GM12801 (cell line): ENCODE measurements at regions not wholly inside any gene's neighbourhood (a gene's known extent, or its start where the extent isn't known, plus 50 kb on each side); places are given as distances from the start of the nearest gene placed in this dataset.

ENCODE experiments used
- TF ChIP-seq, protein P1 (sequence below): IDR thresholded peaks from one replicate; pipeline ENCODE4 v1.5.1; 2011; ENCODE audit warnings: control low read depth; ENCODE audit not compliant: insufficient read length; ENCODE audit errors: extremely low read depth

DNA sequence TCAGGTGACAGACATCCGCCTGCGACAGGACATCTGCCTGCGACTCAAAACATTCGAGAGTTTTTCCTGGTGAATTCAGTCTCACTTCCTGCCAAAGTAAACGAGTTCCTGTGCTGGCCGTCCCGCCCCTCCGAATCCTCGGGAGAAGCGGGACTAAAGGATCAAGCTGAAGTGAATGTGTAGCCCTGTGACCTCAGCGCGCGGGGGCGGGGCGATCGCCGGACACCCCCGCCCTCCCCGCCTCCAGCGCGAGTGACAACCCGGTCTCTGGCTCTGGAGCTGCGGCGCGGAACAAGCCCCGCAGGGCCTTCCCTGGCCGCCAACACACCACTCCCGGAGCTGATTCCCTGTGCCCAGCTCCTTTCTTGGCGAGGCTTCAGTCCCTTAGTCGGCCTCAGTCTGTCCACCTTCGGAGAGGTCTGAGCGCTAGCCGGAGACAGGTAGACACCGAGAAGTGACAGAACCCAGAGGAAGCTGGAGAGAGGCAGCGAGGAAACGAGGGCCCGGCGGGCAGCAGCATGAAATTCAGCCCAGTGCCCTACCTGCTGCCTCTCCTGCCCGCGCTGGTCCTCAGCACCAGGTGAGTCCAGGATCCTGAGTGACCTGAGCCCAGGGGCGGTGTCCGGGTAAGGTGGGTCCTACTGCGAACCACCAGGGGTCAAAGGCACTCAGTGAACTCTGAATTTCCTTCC is 766.4 kb upstream of the LUZP2 start:
- TF ChIP-seq, protein P1, sequence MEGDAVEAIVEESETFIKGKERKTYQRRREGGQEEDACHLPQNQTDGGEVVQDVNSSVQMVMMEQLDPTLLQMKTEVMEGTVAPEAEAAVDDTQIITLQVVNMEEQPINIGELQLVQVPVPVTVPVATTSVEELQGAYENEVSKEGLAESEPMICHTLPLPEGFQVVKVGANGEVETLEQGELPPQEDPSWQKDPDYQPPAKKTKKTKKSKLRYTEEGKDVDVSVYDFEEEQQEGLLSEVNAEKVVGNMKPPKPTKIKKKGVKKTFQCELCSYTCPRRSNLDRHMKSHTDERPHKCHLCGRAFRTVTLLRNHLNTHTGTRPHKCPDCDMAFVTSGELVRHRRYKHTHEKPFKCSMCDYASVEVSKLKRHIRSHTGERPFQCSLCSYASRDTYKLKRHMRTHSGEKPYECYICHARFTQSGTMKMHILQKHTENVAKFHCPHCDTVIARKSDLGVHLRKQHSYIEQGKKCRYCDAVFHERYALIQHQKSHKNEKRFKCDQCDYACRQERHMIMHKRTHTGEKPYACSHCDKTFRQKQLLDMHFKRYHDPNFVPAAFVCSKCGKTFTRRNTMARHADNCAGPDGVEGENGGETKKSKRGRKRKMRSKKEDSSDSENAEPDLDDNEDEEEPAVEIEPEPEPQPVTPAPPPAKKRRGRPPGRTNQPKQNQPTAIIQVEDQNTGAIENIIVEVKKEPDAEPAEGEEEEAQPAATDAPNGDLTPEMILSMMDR = no peak

GRCh38 chr11:23732026-23732425 is 764.8 kb upstream of the LUZP2 start:
- TF ChIP-seq, protein P1 = no peak

DNA sequence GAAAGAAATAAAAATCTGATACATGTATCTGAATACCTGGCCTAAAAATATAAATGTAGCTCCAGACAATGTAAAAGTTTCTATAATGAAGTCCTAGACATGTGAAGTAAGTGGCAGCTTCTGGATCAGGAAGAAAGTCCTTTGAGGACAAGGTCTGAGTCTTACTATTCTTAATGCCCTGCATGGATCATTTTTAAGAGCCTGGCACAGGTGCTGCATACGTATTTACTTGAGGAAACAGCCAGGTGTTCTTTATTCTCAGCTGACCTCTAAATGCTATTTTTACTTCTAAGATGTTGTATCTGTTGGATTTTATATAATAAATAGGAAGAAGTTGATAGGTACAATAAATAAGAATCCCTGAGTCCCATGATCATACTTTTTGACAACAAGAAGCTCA is 750.0 kb upstream of the LUZP2 start:
- TF ChIP-seq, protein P1 = no peak

DNA sequence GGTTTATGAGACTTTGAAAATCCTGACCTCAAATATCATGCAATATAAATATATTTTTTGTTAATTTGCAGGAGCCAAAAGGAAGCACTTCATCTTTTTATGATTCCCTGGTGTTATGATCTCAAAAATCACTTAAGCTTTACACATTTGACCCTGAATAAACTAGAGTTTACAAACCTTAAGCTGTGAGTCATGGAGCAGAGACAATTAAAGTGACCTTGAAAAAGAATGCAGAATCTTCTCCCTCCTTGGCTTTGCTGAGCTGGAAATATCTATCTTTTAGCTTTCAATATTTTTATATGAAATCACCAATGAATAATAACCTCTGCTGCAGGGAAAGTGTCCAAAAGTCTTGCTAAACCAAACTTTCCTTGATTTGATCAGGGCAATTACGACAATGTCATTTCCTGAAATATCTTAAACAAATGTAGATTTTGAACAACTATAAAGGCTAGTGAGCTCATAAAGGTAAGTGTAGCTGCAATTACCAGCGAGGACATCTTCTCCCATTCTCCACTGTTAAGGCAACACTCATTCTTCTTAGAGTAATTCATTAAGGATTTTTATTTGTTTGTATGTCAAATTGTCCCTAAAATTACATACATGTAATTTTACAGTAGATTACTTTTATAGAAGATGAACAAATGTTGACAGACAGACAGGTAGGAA is 747.0 kb upstream of the LUZP2 start:
- TF ChIP-seq, protein P1 = no peak

GRCh38 chr11:23751280-23751679 is 745.6 kb upstream of the LUZP2 start:
- TF ChIP-seq, protein P1 = no peak

GRCh38 chr11:23755076-23755475 is 741.8 kb upstream of the LUZP2 start:
- TF ChIP-seq, protein P1 = no peak

GRCh38 chr11:23755769-23756168 is 741.1 kb upstream of the LUZP2 start:
- TF ChIP-seq, protein P1 = no peak
